Right lobe of liver (tissue), 4 donors: ENCODE measurements at regions not wholly inside any gene's neighbourhood (a gene's known extent, or its start where the extent isn't known, plus 50 kb on each side); places are given as distances from the start of the nearest gene placed in this dataset.

Experiments used
- POLR2A ChIP-seq: fragments of 450-650 bp; IDR thresholded peaks from one replicate; pipeline ENCODE4 v1.6.1; 2017; ENCODE audit warnings: antibody characterized with exemption, mild to moderate bottlenecking
- TF ChIP-seq, protein P1 (sequence below), 4 donors: fragments of 200-600 bp in 3 of 4; fragments of 450-650 bp in 1 of 4; IDR thresholded peaks; one replicate each; pipeline versions ENCODE4 v1.5.1 to v1.8.0; 2016 to 2022; ENCODE audit warnings: antibody characterized with exemption in 4 of 4, mild to moderate bottlenecking in 2 of 4
- donor health status: DM: no; HTN: no; CAD: no.
- donor health status: DM: no; HTN: no; CAD: no.
- donor health status: DM: no; HTN: yes; CAD: no.

DNA sequence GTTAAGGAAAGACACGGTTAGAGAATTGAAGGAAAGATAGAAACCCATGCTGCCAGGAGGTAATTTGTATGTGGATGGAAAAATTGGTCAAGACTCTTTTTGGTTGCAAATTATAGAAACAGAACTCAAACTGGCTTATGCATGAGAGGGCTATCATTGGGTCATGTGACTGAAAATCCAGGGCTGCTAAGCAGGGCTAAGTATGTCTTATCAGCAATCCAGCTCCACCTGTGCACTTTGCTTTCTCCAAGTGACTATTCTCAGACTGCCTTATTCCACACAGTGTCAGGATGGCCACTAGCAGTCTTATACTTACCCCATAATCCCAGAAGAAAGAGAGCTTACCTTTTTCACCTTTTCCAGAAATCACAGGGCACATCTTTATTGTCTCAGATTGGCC, 113.5 kb downstream of the CBLN1 start:
- TF ChIP-seq, protein P1, sequence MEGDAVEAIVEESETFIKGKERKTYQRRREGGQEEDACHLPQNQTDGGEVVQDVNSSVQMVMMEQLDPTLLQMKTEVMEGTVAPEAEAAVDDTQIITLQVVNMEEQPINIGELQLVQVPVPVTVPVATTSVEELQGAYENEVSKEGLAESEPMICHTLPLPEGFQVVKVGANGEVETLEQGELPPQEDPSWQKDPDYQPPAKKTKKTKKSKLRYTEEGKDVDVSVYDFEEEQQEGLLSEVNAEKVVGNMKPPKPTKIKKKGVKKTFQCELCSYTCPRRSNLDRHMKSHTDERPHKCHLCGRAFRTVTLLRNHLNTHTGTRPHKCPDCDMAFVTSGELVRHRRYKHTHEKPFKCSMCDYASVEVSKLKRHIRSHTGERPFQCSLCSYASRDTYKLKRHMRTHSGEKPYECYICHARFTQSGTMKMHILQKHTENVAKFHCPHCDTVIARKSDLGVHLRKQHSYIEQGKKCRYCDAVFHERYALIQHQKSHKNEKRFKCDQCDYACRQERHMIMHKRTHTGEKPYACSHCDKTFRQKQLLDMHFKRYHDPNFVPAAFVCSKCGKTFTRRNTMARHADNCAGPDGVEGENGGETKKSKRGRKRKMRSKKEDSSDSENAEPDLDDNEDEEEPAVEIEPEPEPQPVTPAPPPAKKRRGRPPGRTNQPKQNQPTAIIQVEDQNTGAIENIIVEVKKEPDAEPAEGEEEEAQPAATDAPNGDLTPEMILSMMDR (IDR thresholded peaks at IDR 0.05), result no peak
- no peak for TF ChIP-seq POLR2A
